ENCODE measurements at regions not wholly inside any gene's neighbourhood (a gene's known extent, or its start where the extent isn't known, plus 50 kb on each side); places are given as distances from the start of the nearest gene placed in this dataset.
"Not testable (repeated sequence)": the region's sequence is repeated elsewhere in the genome, so short reads cannot be mapped to it uniquely, and the experiment has no call there.

DNA sequence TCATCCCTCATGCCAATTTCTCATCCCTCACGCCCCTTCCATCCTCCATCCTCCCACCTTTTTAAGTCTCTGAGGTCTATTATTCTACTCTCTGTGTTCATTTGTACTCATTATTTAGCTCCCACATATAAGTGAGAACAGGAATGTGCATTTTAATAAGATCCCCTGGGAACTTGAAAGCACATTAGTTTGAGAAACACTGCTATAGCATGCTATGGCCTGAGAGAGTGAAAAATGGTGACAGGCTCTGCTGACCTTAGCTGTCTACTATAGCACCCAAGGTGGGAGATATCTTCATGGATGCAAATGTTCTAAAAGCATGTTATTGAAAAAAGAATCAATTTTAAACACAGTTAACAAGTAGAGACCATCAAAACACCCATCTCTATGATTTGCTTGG, 712.0 kb downstream of the TFAP2A start:
- no peaks in the 10 kb centered on the region for H3K9me3 ChIP-seq
- no peaks in the 10 kb centered on the region for H3K27me3 ChIP-seq
- H3K27ac ChIP-seq = no peak overlapping the region
- no peaks in the 10 kb centered on the region for H3K4me1 ChIP-seq
- no peak for TF ChIP-seq POLR2A (IDR thresholded peaks at IDR 0.05)
- TF ChIP-seq, protein P1, sequence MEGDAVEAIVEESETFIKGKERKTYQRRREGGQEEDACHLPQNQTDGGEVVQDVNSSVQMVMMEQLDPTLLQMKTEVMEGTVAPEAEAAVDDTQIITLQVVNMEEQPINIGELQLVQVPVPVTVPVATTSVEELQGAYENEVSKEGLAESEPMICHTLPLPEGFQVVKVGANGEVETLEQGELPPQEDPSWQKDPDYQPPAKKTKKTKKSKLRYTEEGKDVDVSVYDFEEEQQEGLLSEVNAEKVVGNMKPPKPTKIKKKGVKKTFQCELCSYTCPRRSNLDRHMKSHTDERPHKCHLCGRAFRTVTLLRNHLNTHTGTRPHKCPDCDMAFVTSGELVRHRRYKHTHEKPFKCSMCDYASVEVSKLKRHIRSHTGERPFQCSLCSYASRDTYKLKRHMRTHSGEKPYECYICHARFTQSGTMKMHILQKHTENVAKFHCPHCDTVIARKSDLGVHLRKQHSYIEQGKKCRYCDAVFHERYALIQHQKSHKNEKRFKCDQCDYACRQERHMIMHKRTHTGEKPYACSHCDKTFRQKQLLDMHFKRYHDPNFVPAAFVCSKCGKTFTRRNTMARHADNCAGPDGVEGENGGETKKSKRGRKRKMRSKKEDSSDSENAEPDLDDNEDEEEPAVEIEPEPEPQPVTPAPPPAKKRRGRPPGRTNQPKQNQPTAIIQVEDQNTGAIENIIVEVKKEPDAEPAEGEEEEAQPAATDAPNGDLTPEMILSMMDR (IDR thresholded peaks at IDR 0.05) = no peak
- H3K4me3 ChIP-seq = no peak overlapping the region
- intact Hi-C loops (cut with DNase I; ENCODE audit: low total_unique reads) = no loop called here
- DNase-seq = no peak
- no peaks in the 10 kb centered on the region for H3K36me3 ChIP-seq

DNA sequence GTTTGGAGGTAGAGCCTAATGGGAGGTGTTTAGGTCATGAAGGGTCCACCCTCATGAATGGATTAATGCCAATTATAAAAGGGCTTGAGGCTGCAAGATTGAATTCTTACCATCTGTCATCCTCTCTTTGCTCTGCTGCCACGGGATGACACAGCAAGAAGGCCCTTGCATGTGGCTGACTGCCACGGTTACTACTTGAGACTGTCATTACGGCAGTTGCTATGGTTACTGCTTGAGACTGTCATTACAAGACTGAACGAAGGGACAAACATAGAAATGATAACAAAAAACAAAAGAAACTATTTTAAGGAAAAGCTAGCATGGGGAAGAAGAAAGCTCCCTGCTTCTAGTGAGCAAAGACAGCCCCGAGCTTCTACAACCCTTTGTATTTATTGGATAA, 715.0 kb downstream of the TFAP2A start:
- H3K9me3 ChIP-seq = no peaks in the 10 kb centered on the region
- TF ChIP-seq, protein P1 (IDR thresholded peaks at IDR 0.05) = no peak
- no peak for TF ChIP-seq POLR2A (IDR thresholded peaks at IDR 0.05)
- intact Hi-C loops (cut with DNase I; ENCODE audit: low total_unique reads) = no loop called here
- no peaks in the 10 kb centered on the region for H3K27me3 ChIP-seq
- no peaks in the 10 kb centered on the region for H3K4me1 ChIP-seq
- no peak overlapping the region for H3K4me3 ChIP-seq
- no peaks in the 10 kb centered on the region for H3K36me3 ChIP-seq
- no peak overlapping the region for H3K27ac ChIP-seq
- DNase-seq = no peak

DNA sequence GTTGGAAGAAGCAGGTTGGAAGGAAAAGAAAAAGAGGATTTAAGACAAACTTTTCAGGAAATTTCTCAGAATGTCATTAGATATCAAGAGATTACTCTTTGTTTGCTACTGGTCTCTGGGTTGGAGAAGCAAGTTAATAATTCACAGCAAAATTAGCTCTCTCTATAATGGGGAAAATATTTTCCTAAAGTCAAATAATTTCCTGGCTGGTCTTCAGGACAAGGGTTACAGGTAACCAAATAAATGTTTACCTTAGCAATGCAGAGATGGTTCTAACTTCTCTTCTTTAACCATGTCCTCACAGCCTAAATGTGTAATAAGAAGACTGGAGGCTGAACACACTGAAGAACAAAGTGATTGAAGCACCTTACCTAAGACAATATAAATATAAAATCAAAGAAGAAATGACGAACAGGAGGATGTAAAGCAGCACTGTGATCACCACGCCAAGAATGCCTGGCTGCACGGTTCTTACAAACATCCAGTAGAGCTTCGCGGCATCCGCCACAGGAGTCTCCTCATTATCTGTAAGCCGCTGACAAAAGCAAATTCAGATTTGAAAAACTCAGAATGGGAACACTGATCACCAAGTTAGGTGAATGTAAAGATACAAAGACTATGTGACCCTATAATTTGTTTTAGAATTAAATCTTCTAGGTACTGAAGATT, 717.5 kb downstream of the TFAP2A start:
- Histone ChIP-seq H3K36me3 (no peaks in the 10 kb centered on the region), H3K4me1 (no peaks in the 10 kb centered on the region), H3K27ac (no peak overlapping the region), H3K27me3 (no peaks in the 10 kb centered on the region), H3K9me3 (no peaks in the 10 kb centered on the region), H3K4me3 (no peak overlapping the region)
- TF ChIP-seq, protein P1 (IDR thresholded peaks at IDR 0.05) = no peak
- no peak for TF ChIP-seq POLR2A (IDR thresholded peaks at IDR 0.05)
- no peak for DNase-seq
- intact Hi-C loops (cut with DNase I; ENCODE audit: low total_unique reads) = no loop called here

DNA sequence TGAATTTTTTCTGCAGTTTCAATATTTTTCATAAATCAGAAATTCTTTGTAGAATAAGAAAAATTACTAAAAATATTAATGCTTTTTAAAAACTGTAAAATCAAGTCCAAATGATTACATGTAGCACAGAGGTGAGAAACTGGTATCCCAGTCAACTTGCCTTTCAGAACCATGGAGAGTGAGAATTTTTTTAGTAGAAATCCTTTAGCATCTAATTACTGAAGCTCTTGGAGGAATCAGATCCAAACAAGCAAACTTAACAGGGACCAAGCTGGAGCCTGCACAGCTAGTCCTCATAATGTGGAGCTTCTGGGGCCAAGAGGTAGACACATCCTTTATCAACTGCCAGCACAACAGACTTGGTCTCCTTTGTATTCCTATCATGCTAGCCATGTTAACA, 724.5 kb downstream of the TFAP2A start:
- intact Hi-C loops (cut with DNase I; ENCODE audit: low total_unique reads) = no loop called here
- Histone ChIP-seq H3K4me1 (no peaks in the 10 kb centered on the region), H3K9me3 (no peaks in the 10 kb centered on the region), H3K27me3 (no peaks in the 10 kb centered on the region), H3K36me3 (no peaks in the 10 kb centered on the region), H3K4me3 (no peak overlapping the region), H3K27ac (no peak overlapping the region)
- no peak for DNase-seq
- no peak for TF ChIP-seq POLR2A (IDR thresholded peaks at IDR 0.05)
- TF ChIP-seq, protein P1 (IDR thresholded peaks at IDR 0.05) = no peak

DNA sequence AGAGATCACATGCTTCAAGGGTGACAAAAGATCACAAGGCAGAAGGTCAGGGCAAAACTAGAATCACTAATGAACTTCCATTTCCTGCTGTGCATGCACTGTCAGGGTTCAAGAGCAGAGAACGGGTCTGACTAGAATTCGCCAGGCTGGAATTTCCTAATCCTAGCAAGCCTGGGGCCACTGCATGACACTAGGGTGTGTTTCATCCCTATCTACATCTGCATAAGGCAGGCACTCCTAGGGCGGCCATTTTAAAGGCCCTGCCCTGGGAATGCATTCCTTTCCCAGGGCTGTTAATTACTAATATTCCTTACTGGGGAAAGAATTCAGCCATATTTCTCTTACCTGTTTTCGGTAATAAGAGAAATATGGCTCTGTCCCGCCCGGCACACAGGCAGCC, 734.1 kb downstream of the TFAP2A start:
- H3K27ac ChIP-seq; intact Hi-C loops (cut with DNase I; ENCODE audit: low total_unique reads); H3K9me3 ChIP-seq; H3K4me3 ChIP-seq; H3K36me3 ChIP-seq; H3K4me1 ChIP-seq; DNase-seq; H3K27me3 ChIP-seq: not testable (repeated sequence)

DNA sequence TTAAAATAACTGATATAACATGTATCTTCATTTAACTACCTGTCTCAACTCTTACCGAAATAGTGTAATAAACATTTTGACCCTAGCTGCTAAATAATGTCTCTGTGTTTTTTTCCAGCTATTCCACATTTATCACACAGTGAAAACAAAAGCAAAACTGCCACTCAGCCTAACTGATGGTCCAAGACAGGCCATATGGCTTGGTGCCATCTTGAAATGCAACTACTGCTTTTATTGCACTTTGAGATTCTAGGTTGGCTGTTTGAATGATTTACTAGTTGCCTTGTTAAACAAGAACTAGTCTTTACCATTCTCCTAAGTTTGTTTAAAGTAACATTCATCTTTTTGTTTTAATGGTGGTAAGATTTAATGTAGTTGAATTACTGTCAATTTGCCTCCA, 739.8 kb downstream of the TFAP2A start:
- Histone ChIP-seq H3K9me3 (no peaks in the 10 kb centered on the region), H3K4me1 (no peaks in the 10 kb centered on the region), H3K4me3 (no peak overlapping the region), H3K27me3 (no peaks in the 10 kb centered on the region), H3K36me3 (no peaks in the 10 kb centered on the region), H3K27ac (no peak overlapping the region)
- no peak for TF ChIP-seq POLR2A (IDR thresholded peaks at IDR 0.05)
- TF ChIP-seq, protein P1 (IDR thresholded peaks at IDR 0.05) = no peak
- intact Hi-C loops (cut with DNase I; ENCODE audit: low total_unique reads) = no loop called here
- no peak for DNase-seq

Data from uterus (tissue), 3 donors.